GM18867 (cell line): ENCODE measurements at regions not wholly inside any gene's neighbourhood (a gene's known extent, or its start where the extent isn't known, plus 50 kb on each side); places are given as distances from the start of the nearest gene placed in this dataset.
"Not testable (repeated sequence)": the region's sequence is repeated elsewhere in the genome, so short reads cannot be mapped to it uniquely, and the experiment has no call there.

Experiments used
- ATAC-seq: cut with Tn5 transposase; IDR thresholded peaks from one replicate; pipeline ENCODE4 v1.9.1; 2021; ENCODE audit warnings: mild to moderate bottlenecking, moderate library complexity; ENCODE audit not compliant: unreplicated experiment

- no peak for ATAC-seq
These were observed 518.5 kb downstream of the DCDC2C start for GRCh38 chr2:4221845-4222244.

DNA sequence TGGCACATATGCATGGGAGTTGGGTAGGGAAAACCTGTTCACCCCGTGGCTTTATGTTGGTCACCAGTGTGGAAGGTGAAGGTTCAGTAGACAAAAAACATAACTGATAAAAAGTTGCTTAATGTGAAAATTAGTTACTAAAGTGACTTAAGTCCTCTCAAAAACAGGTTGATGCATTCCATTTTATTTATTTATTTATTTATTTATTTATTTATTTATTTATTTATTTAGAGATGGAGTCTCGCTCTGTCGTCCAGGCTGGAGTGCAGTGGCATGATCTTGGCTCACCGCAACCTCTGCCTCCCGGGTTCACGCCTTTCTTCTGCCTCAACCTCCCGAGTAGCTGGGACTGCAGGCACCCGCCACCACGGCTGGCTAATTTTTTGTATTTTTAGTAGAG lies 541.0 kb downstream of the DCDC2C start:
- not testable (repeated sequence) for ATAC-seq

DNA sequence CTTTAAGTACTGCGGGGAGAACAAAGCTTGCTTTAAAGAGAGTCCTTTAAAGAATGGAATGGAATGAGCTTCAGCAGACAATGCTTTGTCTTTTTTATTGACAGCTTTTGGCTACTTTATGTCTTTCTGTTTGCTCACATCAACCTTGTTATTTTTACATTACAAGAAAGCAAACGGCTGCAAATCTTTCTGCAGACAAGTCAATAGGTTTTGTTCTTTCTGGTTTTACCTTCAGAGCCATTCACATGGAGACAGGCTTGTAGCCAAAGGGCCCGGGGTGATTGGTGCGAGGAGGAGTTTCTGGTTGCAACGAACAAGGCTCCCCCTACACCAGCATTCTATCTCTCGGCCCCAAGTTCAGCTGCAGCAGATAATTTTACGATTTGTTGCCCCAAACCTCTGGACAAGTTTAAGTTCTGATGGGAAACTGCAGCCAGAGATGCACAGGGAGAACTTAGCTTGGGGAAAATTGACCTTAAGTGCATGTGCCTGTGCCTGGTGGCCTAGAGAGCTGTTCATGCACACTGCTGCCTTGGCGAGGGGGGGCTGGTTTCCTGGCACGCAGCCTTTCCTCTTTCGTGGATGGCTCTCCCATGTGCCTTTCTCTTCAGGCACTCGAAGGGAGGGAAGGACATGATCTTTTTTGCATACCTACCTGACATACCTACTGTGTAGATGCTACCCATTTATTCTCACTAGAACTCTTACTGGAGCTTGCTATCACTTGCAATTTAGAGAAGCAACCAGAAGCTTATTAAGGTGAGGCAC lies 543.2 kb downstream of the DCDC2C start:
- ATAC-seq: no peak

GRCh38 chr2:4247791-4248190 lies 544.4 kb downstream of the DCDC2C start:
- ATAC-seq: no peak

GRCh38 chr2:4255491-4255890 lies 552.1 kb downstream of the DCDC2C start:
- ATAC-seq: no peak

DNA sequence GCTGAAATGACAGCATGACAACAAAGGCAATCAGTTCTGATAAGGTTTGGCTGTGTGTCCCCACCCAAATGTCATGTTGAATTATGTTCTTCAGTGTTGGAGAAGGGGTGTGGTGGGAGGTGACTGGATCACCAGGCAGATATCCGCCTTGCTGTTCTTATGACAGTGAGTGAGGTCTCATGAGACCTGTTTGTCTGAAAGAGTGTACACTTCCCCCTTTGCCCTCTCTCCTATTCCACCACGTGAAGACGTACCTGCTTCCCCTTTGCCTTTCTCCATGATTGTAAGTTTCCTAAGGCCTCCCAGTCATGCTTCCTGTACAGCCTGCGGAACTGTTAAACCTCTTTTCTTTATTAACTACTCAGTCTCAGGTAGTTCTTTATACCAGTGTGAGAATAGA lies 553.0 kb downstream of the DCDC2C start:
- ATAC-seq: no peak

GRCh38 chr2:4258563-4258962 lies 555.2 kb downstream of the DCDC2C start:
- no peak for ATAC-seq

DNA sequence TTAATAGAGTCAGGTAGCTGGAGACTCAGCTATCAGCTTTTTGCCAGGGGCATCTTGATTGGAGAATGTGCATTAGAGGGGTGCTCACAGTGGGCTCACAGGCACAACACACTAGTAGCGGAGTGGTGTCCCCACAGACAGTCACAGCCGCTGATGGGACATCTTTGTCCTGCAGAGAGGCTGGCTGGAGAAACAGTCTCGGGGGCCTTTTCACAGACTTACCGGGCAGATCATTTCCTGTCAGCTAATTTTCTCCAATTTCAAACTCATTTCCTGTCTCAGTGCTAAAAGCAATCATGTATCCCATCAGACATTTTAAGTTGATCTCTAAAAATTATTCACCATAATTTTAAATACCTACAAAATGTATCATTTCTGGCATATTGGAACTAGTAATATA lies 562.6 kb downstream of the DCDC2C start:
- no peak for ATAC-seq

DNA sequence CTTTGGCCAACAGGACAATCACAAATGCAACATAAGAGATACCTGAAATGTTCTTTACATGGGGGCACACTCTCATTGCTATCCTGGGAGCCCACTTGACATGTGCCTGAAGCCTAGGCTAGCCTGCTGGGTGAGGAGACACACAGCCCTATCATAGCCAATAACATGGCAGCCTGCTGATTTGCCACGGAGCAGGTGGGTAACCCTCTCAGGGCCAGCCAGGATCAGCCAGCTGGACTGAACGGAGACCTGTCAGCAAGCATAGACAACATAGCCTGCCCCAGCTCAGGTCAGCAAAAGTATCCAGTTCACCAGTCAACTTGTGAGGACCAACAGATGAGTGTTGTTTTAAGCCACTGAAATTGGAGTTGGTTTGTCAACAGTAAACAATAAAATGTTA lies 566.5 kb downstream of the DCDC2C start:
- ATAC-seq: no peak

- no peak for ATAC-seq
These were observed 569.0 kb downstream of the DCDC2C start for GRCh38 chr2:4272261-4272858.

DNA sequence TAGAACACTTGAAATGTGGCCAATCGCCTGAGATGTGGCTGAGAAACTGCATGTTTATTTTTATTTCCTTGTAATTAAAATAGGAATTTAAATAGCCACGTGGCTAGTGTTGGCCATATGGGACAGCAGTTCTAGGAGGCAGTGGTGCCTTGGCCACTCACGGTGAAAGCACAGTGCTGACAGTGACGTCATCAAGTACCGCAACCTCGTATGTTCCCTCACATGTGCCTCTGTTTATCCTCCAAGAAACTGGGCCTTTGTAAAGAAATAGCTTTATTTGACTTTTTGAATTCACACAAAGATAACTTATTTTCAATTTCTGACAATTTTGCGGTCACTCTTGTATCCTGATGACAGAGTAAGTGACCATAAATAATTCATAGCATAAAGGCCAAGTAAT lies 575.0 kb downstream of the DCDC2C start:
- no peak for ATAC-seq

GRCh38 chr2:4279431-4279830 lies 576.1 kb downstream of the DCDC2C start:
- ATAC-seq: no peak

DNA sequence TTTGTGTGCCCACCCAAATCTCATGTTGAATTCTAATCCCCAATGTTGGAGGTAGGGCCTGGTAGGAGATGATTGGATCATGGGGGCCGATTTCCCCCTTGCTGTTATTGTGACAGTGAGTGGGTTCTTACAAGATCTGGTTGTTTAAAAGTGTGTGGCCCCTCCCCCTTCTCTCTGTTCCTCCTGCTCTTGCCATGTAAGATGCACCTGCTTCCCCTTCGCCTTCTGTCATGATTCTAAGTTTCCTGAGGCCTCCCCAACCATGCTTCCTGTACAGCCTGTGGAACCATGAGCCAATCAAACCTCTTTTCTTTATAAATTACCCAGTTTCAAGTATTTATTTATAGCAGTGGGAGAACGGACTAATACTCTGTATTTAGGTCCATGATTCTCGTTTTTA lies 588.1 kb downstream of the DCDC2C start:
- no peak for ATAC-seq

DNA sequence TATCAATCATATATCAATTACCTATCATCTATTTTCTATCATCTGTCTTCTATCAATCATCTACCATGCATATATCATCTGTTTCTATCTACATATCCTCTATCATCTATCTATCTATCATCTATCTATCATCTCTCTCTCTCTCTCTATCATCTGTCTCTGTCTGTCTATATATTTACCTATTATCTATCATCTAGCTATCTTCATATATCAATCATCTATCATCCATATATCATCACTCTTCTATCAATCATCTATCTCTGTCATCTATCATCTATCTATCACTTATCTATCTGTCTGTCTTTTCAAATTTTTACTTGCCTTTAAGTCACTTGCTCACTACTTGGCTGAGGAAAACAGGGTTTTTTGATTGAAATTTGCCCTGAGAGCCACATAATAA lies 592.3 kb downstream of the DCDC2C start:
- ATAC-seq: no peak

DNA sequence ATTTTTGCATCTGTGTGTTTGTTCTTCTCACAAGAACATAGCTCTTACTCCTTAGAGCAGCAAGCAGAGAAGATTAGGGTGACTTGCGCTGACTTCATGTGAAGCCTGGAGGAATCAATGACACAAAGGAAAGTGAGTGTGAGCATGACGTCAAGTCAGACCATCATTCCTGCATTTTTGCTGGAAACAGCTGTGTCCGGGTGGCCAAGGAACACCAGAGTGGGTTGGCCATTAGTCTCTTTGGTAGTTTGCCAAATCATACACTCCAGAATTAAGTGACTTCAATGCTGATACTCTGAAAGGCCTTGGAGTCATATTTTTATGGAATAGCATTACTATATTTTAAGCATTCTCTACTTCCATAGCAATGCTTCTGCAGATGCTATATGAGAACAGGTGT lies 597.2 kb downstream of the DCDC2C start:
- no peak for ATAC-seq

DNA sequence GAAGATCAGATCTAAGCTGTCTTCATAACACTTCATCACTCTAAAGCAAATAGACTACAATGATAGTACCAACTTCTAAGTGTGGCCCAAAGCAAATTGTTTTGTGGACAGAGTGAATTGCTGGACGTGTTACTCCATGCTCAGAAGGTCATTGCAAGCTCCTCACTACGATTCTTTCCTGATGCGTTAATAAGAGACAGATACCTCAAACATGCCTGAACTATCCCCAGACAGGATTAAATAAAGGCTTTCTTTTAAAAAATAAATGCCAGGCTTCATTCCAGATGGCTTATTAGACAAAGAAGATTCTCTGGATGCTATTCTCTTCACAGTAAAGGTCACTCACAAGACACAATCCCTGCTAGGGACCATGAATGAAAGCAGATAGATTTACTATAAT lies 621.2 kb downstream of the DCDC2C start:
- no peak for ATAC-seq

DNA sequence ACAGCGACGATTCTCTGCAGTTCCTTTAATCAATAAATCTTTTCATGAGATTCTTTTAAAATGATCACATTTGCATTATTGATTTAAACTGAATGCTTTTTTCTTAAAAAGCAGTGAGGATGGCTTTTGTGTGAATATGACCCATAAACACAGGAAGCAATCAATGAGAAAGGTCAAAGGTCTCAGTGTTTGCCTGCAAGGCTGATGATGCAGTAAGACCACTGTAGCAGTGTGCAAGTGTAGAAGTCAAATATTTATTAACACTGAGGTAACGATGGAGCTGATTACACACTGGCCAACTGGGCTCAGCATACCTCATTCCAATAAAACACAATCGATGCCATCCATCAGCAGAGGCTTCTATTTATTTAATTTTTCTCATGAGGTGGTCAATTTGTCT lies 633.5 kb downstream of the DCDC2C start:
- no peak for ATAC-seq

- ATAC-seq: no peak
These were observed 635.0 kb downstream of the DCDC2C start for GRCh38 chr2:4338345-4338744.

- no peak for ATAC-seq
These were observed 637.2 kb downstream of the DCDC2C start for GRCh38 chr2:4340536-4340935.

- no peak for ATAC-seq
These were observed 643.3 kb downstream of the DCDC2C start for GRCh38 chr2:4346628-4347027.

DNA sequence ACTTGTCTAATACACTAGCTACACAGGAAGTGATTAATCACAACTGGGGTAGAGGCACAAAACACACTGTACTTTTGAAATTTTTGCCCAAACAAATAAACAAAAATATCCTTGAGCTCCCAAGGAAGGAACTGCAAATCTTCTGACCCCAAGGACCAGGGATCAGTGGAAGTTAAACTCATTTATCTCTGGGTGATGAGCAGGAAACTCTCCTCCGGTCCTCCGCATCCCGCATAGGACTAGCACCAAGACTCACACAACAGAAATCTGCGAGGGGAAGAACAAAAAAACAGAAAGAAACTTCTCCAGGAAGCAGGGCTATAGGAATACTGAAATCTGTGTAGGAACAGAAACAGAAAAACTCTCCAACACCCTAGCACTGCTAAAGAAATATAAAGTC lies 650.3 kb downstream of the DCDC2C start:
- no peak for ATAC-seq

DNA sequence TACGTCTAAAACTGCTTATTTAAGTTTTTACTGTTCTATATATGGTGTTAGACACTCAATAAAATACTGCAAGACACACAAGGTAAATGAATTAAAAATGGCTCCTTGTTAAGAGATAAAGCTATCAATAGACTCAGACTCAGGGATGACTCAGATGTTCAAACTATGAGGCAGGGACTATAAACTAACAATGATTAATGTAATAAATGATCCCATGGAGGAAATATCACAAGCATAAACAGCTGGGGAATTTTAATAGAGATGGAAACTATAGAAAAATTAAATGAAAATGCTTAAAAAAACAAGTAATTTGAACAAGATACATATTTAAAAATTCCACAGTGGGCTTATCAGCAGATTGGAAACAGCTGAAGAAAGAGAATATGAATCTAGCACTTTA lies 650.8 kb downstream of the DCDC2C start:
- ATAC-seq: no peak

DNA sequence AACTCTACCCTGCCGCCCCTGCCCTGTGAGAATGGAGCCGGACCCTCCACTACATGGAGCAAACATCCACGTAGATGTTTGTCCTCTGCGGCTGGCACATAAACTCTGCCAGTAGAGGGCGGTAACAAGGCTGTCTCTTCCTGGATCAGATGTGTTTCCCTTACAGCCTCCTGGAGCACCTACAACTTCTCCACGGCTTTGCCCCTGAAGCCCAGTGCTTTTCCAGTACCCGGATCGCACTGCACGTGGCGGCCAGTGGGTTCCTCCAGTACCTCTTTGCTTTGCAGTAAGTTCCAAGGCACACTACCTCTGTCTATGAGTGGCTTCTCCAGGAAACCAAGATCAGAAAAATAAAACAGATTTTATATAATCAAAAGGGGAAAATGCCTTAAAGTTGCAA lies 651.3 kb downstream of the DCDC2C start:
- ATAC-seq: no peak
